Keratinocyte (primary cell): ENCODE measurements at regions not wholly inside any gene's neighbourhood (a gene's known extent, or its start where the extent isn't known, plus 50 kb on each side); places are given as distances from the start of the nearest gene placed in this dataset.

Experiments used
- DNase-seq: peaks from one replicate; pipeline ENCODE4 v3.0.0-alpha.2; 2011; ENCODE audit warnings: low read depth, missing footprints, low spot score
- FAIRE-seq: peaks from 2 replicates; lab custom pipeline; 2011; peaks lifted over from hg19 to GRCh38; lab: Jason Lieb, UNC
- H2AFZ ChIP-seq: 2 replicates; pipeline ENCODE4 v1.6.0; 2012; ENCODE audit warnings: low read length, control low read depth, inconsistent platforms; ENCODE audit not compliant: control insufficient read depth
- H3K27ac ChIP-seq: 2 replicates; pipeline ENCODE4 v1.5.1; 2011; ENCODE audit warnings: low read length; ENCODE audit not compliant: control insufficient read depth, insufficient read depth
- H3K27me3 ChIP-seq: 3 replicates; pipeline ENCODE4 v1.6.0; 2011; ENCODE audit warnings: low read length; ENCODE audit not compliant: control insufficient read depth, insufficient read depth; ENCODE audit errors: extremely low read depth
- H3K36me3 ChIP-seq, 2 experiments: 2 replicates in 1 of 2; 3 replicates in 1 of 2; pipeline ENCODE4 v1.5.1; 2011; ENCODE audit warnings: low read length in 2 of 2, mild to moderate bottlenecking in 1 of 2; ENCODE audit not compliant: control insufficient read depth in 2 of 2, insufficient read depth in 2 of 2; ENCODE audit errors: extremely low read depth in 1 of 2
- H3K4me1 ChIP-seq: 3 replicates; pipeline ENCODE4 v1.5.1; 2011; ENCODE audit warnings: low read length; ENCODE audit not compliant: control insufficient read depth, insufficient read depth; ENCODE audit errors: extremely low read depth
- H3K4me2 ChIP-seq: 3 replicates; pipeline ENCODE4 v1.6.0; 2011; ENCODE audit warnings: low read depth, low read length; ENCODE audit not compliant: control insufficient read depth, insufficient read depth; ENCODE audit errors: extremely low read depth
- H3K4me3 ChIP-seq, 3 experiments: fragments of 200-600 bp in 1 of 3; sonication (generic) in 1 of 3; 2 replicates in 2 of 3; 3 replicates in 1 of 3; pipeline ENCODE4 v1.5.1; 2011 to 2016; ENCODE audit warnings: low read length in 3 of 3, mild to moderate bottlenecking in 3 of 3, control low read depth in 2 of 3, inconsistent platforms in 1 of 3, low read depth in 1 of 3, mixed read lengths in 1 of 3, mixed run types in 1 of 3, moderate library complexity in 1 of 3; ENCODE audit not compliant: control insufficient read depth in 2 of 3, insufficient read depth in 2 of 3; ENCODE audit errors: extremely low read depth in 1 of 3
- H3K79me2 ChIP-seq: 2 replicates; pipeline ENCODE4 v1.6.0; 2012; ENCODE audit warnings: low read length; ENCODE audit not compliant: control insufficient read depth, insufficient read depth
- H3K9ac ChIP-seq: 3 replicates; pipeline ENCODE4 v1.6.0; 2011; ENCODE audit warnings: low read length; ENCODE audit not compliant: control insufficient read depth, insufficient read depth; ENCODE audit errors: extremely low read depth
- H3K9me1 ChIP-seq: 3 replicates; pipeline ENCODE4 v1.6.0; 2011; ENCODE audit warnings: low read length; ENCODE audit not compliant: control insufficient read depth, insufficient read depth; ENCODE audit errors: extremely low read depth
- H3K9me3 ChIP-seq: 2 replicates; pipeline ENCODE4 v1.5.1; 2012; ENCODE audit warnings: low read depth, low read length; ENCODE audit not compliant: control insufficient read depth
- H4K20me1 ChIP-seq: 3 replicates; pipeline ENCODE4 v1.6.0; 2011; ENCODE audit warnings: low read length; ENCODE audit not compliant: control insufficient read depth, insufficient read depth; ENCODE audit errors: extremely low read depth
- CTCF ChIP-seq, 3 experiments: IDR thresholded peaks in 1 of 3; conservative IDR thresholded peaks in 1 of 3; optimal IDR thresholded peaks in 1 of 3; 2 replicates in 2 of 3; 3 replicates in 1 of 3; pipeline versions ENCODE3 to v1.5.1; 2011; ENCODE audit warnings: low read length in 3 of 3, mild to moderate bottlenecking in 3 of 3, moderate library complexity in 2 of 3, control low read depth in 1 of 3, inconsistent platforms in 1 of 3; ENCODE audit not compliant: insufficient read depth in 2 of 3; ENCODE audit errors: extremely low read depth in 1 of 3
- EZH2 ChIP-seq: IDR thresholded peaks from one replicate; pipeline ENCODE4 v1.6.1; 2012; ENCODE audit warnings: inconsistent platforms, mild to moderate bottlenecking, low read length, moderate library complexity
- dilution Hi-C: fragments of 300-500 bp; cut with MboI; formaldehyde crosslinking; loops from one replicate; pipeline ENCODE4 v1.7.0; 2020; ENCODE audit warnings: low sequenced_read_pairs; ENCODE audit not compliant: extremely low pct_ligation_motif_present

GRCh38 chr12:69154585-69155363, 84.6 kb upstream of the CPSF6 start:
- H2AFZ ChIP-seq = no peak overlapping the region
- H3K27me3 ChIP-seq = no peaks in the 10 kb centered on the region
- no peak overlapping the region for H3K9ac ChIP-seq
- no peaks in the 10 kb centered on the region for H3K79me2 ChIP-seq
- TF ChIP-seq CTCF (optimal IDR thresholded peaks at IDR 0.05 in 1 of 3, IDR thresholded peaks at IDR 0.05 in 1 of 3, conservative IDR thresholded peaks at IDR 0.05 in 1 of 3; ENCODE audit: extremely low read depth in 1 of 3, insufficient read depth in 2 of 3, low read length in 3 of 3) = peak; percentile 81 to 90 (median 86)
- TF ChIP-seq EZH2 = no peak
- dilution Hi-C loops = no loop called here
- FAIRE-seq = peak; percentile 71
- H3K9me1 ChIP-seq = no peaks in the 10 kb centered on the region
- H3K4me1 ChIP-seq = no peaks in the 10 kb centered on the region
- H3K4me2 ChIP-seq = no peak overlapping the region
- H4K20me1 ChIP-seq = no peaks in the 10 kb centered on the region
- H3K9me3 ChIP-seq = no peaks in the 10 kb centered on the region
- H3K27ac ChIP-seq = no peak overlapping the region
- no peaks in the 10 kb centered on the region for H3K36me3 ChIP-seq
- H3K4me3 ChIP-seq = no peak overlapping the region
- no peak for DNase-seq

GRCh38 chr12:69157023-69157655, 82.2 kb upstream of the CPSF6 start:
- TF ChIP-seq EZH2 = no peak
- TF ChIP-seq CTCF (optimal IDR thresholded peaks at IDR 0.05 in 1 of 3, IDR thresholded peaks at IDR 0.05 in 1 of 3, conservative IDR thresholded peaks at IDR 0.05 in 1 of 3; ENCODE audit: extremely low read depth in 1 of 3, insufficient read depth in 2 of 3, low read length in 3 of 3) = peak; percentile 94 to 99 (median 98)
- Histone ChIP-seq H3K27me3 (no peaks in the 10 kb centered on the region), H3K9ac (no peak overlapping the region), H4K20me1 (no peaks in the 10 kb centered on the region), H3K4me1 (no peaks in the 10 kb centered on the region), H3K9me3 (no peaks in the 10 kb centered on the region), H3K4me2 (peak overlapping the region; percentile 61), H3K9me1 (no peaks in the 10 kb centered on the region), H3K36me3 (no peaks in the 10 kb centered on the region), H3K4me3 (no peak overlapping the region), H3K27ac (no peak overlapping the region), H2AFZ (peak overlapping the region; percentile 51), H3K79me2 (no peaks in the 10 kb centered on the region)
- dilution Hi-C loops = no loop called here
- DNase-seq (peak; percentile 40), FAIRE-seq (peak; percentile 81)
